ENCODE measurements at regions not wholly inside any gene's neighbourhood (a gene's known extent, or its start where the extent isn't known, plus 50 kb on each side); places are given as distances from the start of the nearest gene placed in this dataset.

- TF ChIP-seq CTCF (IDR thresholded peaks at IDR 0.05; ENCODE audit: low read depth, low read length) (no peak), EZH2phosphoT487 (IDR thresholded peaks at IDR 0.05; ENCODE audit: low read depth) (no peak)
Observed at GRCh38 chr2:4391013-4391412, 687.6 kb downstream of the DCDC2C start.

Data from OCI-LY3 (cell line).